Testis (tissue), 2 donors: ENCODE measurements at regions not wholly inside any gene's neighbourhood (a gene's known extent, or its start where the extent isn't known, plus 50 kb on each side); places are given as distances from the start of the nearest gene placed in this dataset.
"Not testable (repeated sequence)": the region's sequence is repeated elsewhere in the genome, so short reads cannot be mapped to it uniquely, and the experiment has no call there.

Experiments
- DNase-seq: peaks from one replicate; pipeline ENCODE4 v3.0.0-alpha.2; 2019
- H3K27ac ChIP-seq, 2 donors: fragments of 200-600 bp; sonication (generic); one replicate each; pipeline ENCODE4 v1.5.1; 2019
- H3K27me3 ChIP-seq: fragments of 200-600 bp; sonication (generic); one replicate; pipeline ENCODE4 v1.5.1; 2019
- H3K36me3 ChIP-seq: fragments of 200-600 bp; sonication (generic); one replicate; pipeline ENCODE4 v1.5.1; 2017; ENCODE audit warnings: low read depth; ENCODE audit errors: missing control alignments
- H3K4me1 ChIP-seq: fragments of 200-600 bp; sonication (generic); one replicate; pipeline ENCODE4 v1.5.1; 2019
- H3K4me3 ChIP-seq, 2 donors: fragments of 200-600 bp; sonication (generic); one replicate each; pipeline ENCODE4 v1.5.1; 2017 to 2019
- H3K9me3 ChIP-seq: fragments of 200-600 bp; sonication (generic); one replicate; pipeline ENCODE4 v1.5.1; 2017
- CTCF ChIP-seq, 3 experiments: fragments of 450-650 bp in 2 of 3; fragments of 200-600 bp in 1 of 3; sonication (generic) in 1 of 3; IDR thresholded peaks; one replicate each; pipeline ENCODE4 v1.5.1; 2016 to 2019; ENCODE audit warnings: antibody characterized with exemption in 3 of 3, mild to moderate bottlenecking in 2 of 3, moderate library complexity in 1 of 3
- POLR2A ChIP-seq: fragments of 450-650 bp; IDR thresholded peaks from one replicate; pipeline ENCODE4 v1.6.1; 2017; ENCODE audit warnings: antibody characterized with exemption, mild to moderate bottlenecking, moderate library complexity
- WGBS, 2 donors: methylation state at CpG; one replicate each; pipeline ENCODE4 v1.1.5; 2018; 5-methylcytosine and 5-hydroxymethylcytosine counted together
- intact Hi-C: fragments of 100-400 bp; cut with DNase I; formaldehyde crosslinking; loops from one replicate; pipeline ENCODE4 v1.15.1; 2023; ENCODE audit warnings: low total_unique reads

DNA sequence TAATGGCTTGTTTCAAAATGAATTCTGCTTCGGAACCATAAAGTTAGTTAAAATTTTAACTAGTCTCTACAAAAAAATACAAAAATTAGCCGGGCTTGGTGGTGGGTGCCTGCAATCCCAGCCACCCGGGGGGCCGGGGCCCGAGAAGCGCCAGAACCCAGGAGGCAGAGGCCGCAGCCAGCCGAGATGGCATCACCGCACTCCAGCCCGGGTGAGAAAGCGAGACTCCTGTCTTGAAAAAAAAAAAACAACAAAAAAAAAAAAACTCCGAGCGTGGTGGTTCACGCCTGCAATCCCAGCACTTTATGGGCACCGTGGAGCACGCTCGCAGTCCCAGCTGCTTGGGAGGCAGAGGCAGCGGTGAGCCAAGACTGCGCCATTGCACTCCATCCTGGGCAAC lies 781.4 kb downstream of the BRINP3 start:
- Histone ChIP-seq H3K4me3 (peak overlapping the region; percentile 27 to 44), H3K27me3 (no peaks in the 10 kb centered on the region), H3K27ac (no peak overlapping the region), H3K4me1 (no peaks in the 10 kb centered on the region), H3K36me3 (no peaks in the 10 kb centered on the region), H3K9me3 (no peaks in the 10 kb centered on the region)
- intact Hi-C loops = no loop called here
- no peak for DNase-seq
- WGBS, 2 donors = 61 to 83% methylated on average over 18 to 19 of the region's 19 CpGs
- no peak for TF ChIP-seq POLR2A
- no peak for TF ChIP-seq CTCF (IDR thresholded peaks at IDR 0.05)

DNA sequence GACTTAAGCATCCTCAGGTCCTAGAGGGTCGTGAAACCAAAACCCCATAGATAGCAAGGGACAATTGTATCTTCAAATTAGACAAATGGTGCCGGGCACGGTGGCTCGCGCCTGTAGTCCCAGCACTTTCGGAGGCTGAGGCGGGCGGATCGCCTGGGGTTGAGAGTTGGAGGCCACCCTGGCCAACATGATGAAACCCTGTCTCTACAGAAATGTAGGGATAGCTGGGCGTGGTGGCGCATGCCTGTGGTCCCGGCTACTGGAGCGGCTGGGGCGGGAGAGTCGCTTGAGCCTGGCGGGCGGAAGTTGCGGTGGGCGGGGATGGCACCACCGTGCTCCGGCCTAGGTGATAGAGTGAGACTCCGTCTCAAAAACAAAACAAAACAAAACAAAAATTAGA lies 780.6 kb downstream of the BRINP3 start:
- WGBS, 2 donors = 76 to 79% methylated on average over 22 of the region's 22 CpGs
- no peak for TF ChIP-seq CTCF (IDR thresholded peaks at IDR 0.05)
- no peak for TF ChIP-seq POLR2A
- H3K4me3 ChIP-seq = peak overlapping the region; percentile 27 to 44

DNA sequence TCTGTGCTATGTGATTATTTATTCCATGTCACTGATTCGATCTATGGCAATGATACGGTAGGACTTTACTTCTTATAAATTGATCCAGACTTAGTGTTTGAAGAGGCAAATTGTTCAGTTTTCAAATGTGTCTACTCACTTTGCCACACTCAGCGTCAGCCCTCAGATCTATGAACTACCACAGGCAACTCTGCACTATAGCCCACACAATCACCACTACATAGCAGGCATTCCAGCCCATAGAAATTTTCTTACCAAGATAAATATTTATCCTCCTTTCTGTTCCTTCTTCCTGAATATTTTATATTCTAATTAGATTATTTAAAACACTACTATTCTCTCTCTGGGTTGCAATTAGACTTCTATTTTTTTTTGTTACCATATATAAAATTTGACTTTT lies 776.1 kb downstream of the BRINP3 start:
- WGBS, 2 donors = 92 to 96% methylated on average over 3 of the region's 3 CpGs
- no peaks in the 10 kb centered on the region for H3K27me3 ChIP-seq
- no peak for DNase-seq
- intact Hi-C loops = no loop called here
- H3K36me3 ChIP-seq = no peaks in the 10 kb centered on the region
- H3K4me3 ChIP-seq = no peak overlapping the region
- TF ChIP-seq POLR2A (no peak), CTCF (IDR thresholded peaks at IDR 0.05) (no peak)
- H3K4me1 ChIP-seq = no peaks in the 10 kb centered on the region
- H3K9me3 ChIP-seq = no peaks in the 10 kb centered on the region
- no peak overlapping the region for H3K27ac ChIP-seq

More for the DNA sequence above, 780.6 kb downstream of the BRINP3 start:
- H3K27me3 ChIP-seq = no peaks in the 10 kb centered on the region
- intact Hi-C loops = no loop called here
- no peaks in the 10 kb centered on the region for H3K4me1 ChIP-seq
- no peak overlapping the region for H3K27ac ChIP-seq
- no peaks in the 10 kb centered on the region for H3K36me3 ChIP-seq
- H3K9me3 ChIP-seq = no peaks in the 10 kb centered on the region
- DNase-seq = peak; percentile 28

DNA sequence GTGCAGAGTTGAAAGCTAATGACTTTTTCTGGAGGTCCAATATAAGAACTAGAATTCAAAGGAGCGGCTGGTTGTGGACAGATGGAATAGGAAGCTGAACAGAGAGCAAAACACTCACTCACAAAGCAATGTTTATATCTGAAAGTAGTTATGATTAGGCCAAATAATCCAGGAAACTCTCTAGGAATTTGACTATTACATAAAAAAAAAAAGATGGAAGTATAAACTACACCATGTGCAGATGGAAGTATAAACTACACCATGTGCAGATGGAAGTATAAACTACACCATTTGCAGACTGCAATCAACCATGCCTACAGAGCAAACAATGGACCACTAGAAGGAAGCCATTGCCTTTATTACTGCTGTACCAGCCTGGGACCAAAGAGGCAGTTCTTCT lies 771.1 kb downstream of the BRINP3 start:
- Histone ChIP-seq H3K27me3 (no peaks in the 10 kb centered on the region), H3K9me3 (no peaks in the 10 kb centered on the region), H3K4me1 (no peaks in the 10 kb centered on the region), H3K4me3 (no peak overlapping the region), H3K36me3 (no peaks in the 10 kb centered on the region), H3K27ac (no peak overlapping the region)
- DNase-seq = no peak
- TF ChIP-seq CTCF (IDR thresholded peaks at IDR 0.05) (no peak), POLR2A (no peak)
- WGBS, 2 donors = 83 to 85% methylated on average over 1 of the region's 1 CpG
- intact Hi-C loops = no loop called here

DNA sequence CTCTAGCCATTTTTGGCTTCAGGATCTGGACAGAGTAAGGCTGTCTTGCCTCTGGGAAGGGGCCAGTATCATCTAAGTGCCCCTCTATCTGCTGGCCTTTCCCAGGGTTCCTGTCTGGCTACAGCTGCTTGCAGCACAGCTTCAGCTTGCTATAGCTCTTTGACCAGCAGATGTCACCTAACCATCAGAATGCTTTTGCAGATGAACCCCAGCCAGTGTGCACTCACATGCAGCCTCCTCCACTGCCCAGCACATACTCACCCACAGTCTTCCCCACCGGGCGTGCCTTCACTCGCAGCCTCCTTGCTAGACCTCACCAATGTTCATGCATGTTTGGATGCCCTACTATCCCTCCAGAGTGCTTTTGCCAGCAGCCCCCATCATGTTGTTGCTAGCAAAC lies 769.0 kb downstream of the BRINP3 start:
- WGBS, 2 donors = 92 to 100% methylated on average over 2 to 3 of the region's 3 CpGs
- Histone ChIP-seq H3K4me1 (no peaks in the 10 kb centered on the region), H3K9me3 (no peaks in the 10 kb centered on the region), H3K4me3 (no peak overlapping the region), H3K27ac (no peak overlapping the region), H3K36me3 (no peaks in the 10 kb centered on the region), H3K27me3 (no peaks in the 10 kb centered on the region)
- DNase-seq = peak; percentile 34
- no peak for TF ChIP-seq POLR2A
- no peak for TF ChIP-seq CTCF (IDR thresholded peaks at IDR 0.05)
- intact Hi-C loops = no loop called here

DNA sequence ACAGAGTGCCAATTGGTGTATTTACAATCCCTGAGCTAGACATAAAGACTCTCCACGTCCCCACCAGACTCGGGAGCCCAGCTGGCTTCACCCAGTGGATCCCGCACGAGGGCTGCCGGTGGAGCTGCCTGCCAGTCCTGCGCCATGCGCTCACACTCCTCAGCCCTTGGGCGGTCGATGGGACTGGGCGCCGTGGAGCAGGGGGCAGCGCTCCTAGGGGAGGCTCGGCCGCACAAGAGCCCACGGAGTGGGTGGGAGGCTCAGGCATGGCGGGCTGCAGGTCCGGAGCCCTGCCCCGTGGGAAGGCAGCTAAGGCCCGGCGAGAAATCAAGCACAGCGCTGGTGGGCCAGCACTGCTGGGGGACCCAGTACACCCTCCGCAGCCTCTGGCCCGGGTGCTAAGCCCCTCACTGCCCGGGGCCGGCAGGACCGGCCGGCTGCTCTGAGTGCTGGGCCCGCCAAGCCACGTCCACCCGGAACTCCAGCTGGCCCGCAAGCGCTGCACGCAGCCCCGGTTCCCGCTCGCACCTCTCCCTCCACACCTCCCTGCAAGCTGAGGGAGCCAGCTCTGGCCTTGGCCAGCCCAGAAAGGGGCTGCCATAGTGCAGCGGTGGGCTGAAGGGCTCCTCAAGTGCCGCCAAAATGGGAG lies 759.4 kb downstream of the BRINP3 start:
- H3K36me3 ChIP-seq, H3K27ac ChIP-seq, H3K27me3 ChIP-seq, H3K4me1 ChIP-seq, H3K9me3 ChIP-seq, DNase-seq, intact Hi-C loops: not testable (repeated sequence)
- peak overlapping the region; percentile 37 to 52 for H3K4me3 ChIP-seq
- 58 to 90% methylated on average over 12 to 36 of the region's 38 CpGs for WGBS, 2 donors
